Natural killer cell (primary cell): ENCODE measurements at regions not wholly inside any gene's neighbourhood (a gene's known extent, or its start where the extent isn't known, plus 50 kb on each side); places are given as distances from the start of the nearest gene placed in this dataset.

Experiments
- ATAC-seq, 3 donors: fragments of 150-1000 bp in 2 of 3; fragments of 200-7000 bp in 1 of 3; cut with Tn5 transposase; 1 replicate in 1 of 3; 2 replicates in 2 of 3; pipeline ENCODE4 v1.10.0; 2021; ENCODE audit warnings: mild to moderate bottlenecking in 2 of 3, moderate library complexity in 2 of 3
- DNase-seq, 2 donors: peaks; one replicate each; pipeline versions ENCODE4 v3.0.0 to v3.0.0-alpha.2; 2013 to 2021; ENCODE audit warnings: mixed read lengths in 1 of 2
- H3K27ac ChIP-seq: one replicate; pipeline ENCODE4 v1.5.1; 2013; ENCODE audit warnings: mild to moderate bottlenecking, low read length
- H3K27me3 ChIP-seq: one replicate; pipeline ENCODE4 v1.6.1; 2013; ENCODE audit warnings: low read length; ENCODE audit not compliant: control insufficient read depth, insufficient read depth
- H3K36me3 ChIP-seq: one replicate; pipeline ENCODE4 v1.6.1; 2013; ENCODE audit warnings: low read length; ENCODE audit not compliant: control insufficient read depth, insufficient read depth
- H3K4me1 ChIP-seq: one replicate; pipeline ENCODE4 v1.6.1; 2013; ENCODE audit warnings: low read length; ENCODE audit not compliant: control insufficient read depth, insufficient read depth
- H3K4me3 ChIP-seq: one replicate; pipeline ENCODE4 v1.5.1; 2013; ENCODE audit warnings: low read length
- H3K9me3 ChIP-seq: one replicate; pipeline ENCODE4 v1.6.1; 2013; ENCODE audit warnings: low read length; ENCODE audit not compliant: control insufficient read depth, insufficient read depth
- H3K27ac Mint-ChIP-seq, 2 donors: one replicate each; pipeline ENCODE4 v1.8.0; 2022; ENCODE audit warnings: mild to moderate bottlenecking in 2 of 2, mixed read lengths in 2 of 2, moderate library complexity in 1 of 2
- H3K27me3 Mint-ChIP-seq, 2 donors: one replicate each; pipeline ENCODE4 v1.8.0; 2022; ENCODE audit warnings: low read depth in 2 of 2, mixed read lengths in 2 of 2
- H3K36me3 Mint-ChIP-seq: one replicate; pipeline ENCODE4 v1.8.0; 2022; ENCODE audit warnings: mixed read lengths
- H3K4me1 Mint-ChIP-seq, 2 donors: one replicate each; pipeline ENCODE4 v1.8.0; 2022; ENCODE audit warnings: mixed read lengths in 2 of 2
- H3K4me3 Mint-ChIP-seq: one replicate; pipeline ENCODE4 v1.8.0; 2022; ENCODE audit warnings: mild to moderate bottlenecking, moderate library complexity, mixed read lengths
- H3K9me3 Mint-ChIP-seq, 2 donors: one replicate each; pipeline ENCODE4 v1.8.0; 2022; ENCODE audit warnings: mixed read lengths in 2 of 2
- CTCF ChIP-seq: fragments of 200-600 bp; IDR thresholded peaks from one replicate; pipeline ENCODE4 v1.8.0; 2022; ENCODE audit warnings: antibody characterized with exemption
- WGBS: methylation state at CpG from one replicate; pipeline ENCODE4 v1.1.7; 2013; ENCODE audit warnings: missing lambda C conversion rate; ENCODE audit not compliant: insufficient coverage; 5-methylcytosine and 5-hydroxymethylcytosine counted together
- intact Hi-C: fragments of 100-400 bp; cut with micrococcal nuclease; formaldehyde crosslinking; loops from one replicate; pipeline ENCODE4 v1.14.2; 2022

- no peaks in the 10 kb centered on the region for H3K36me3 ChIP-seq
- no peak for TF ChIP-seq CTCF
- no peaks in the 10 kb centered on the region for H3K9me3 ChIP-seq
- intact Hi-C loops, result no loop called here
- H3K27me3 Mint-ChIP-seq, result no peaks in the 10 kb centered on the region
- H3K36me3 Mint-ChIP-seq, result no peaks in the 10 kb centered on the region
- 66% methylated on average over 4 of the region's 4 CpGs for WGBS
- peaks cover 17 to 19% of the 10 kb centered on the region in 2 donors for H3K9me3 Mint-ChIP-seq
- H3K4me1 Mint-ChIP-seq, result no peaks in the 10 kb centered on the region
- no peak overlapping the region for H3K4me3 Mint-ChIP-seq
- DNase-seq, result no peak
- H3K27ac ChIP-seq, result no peak overlapping the region
- no peak for ATAC-seq
- H3K4me1 ChIP-seq, result no peaks in the 10 kb centered on the region
- no peaks in the 10 kb centered on the region for H3K27me3 ChIP-seq
- no peak overlapping the region for H3K4me3 ChIP-seq
- H3K27ac Mint-ChIP-seq, result no peak overlapping the region
Observed at GRCh38 chr6:84623956-84624680, 140.3 kb downstream of the TBX18 start.

- peaks cover 14 to 21% of the 10 kb centered on the region in 2 donors for H3K9me3 Mint-ChIP-seq
- H3K27me3 Mint-ChIP-seq, result no peaks in the 10 kb centered on the region
- Histone ChIP-seq H3K4me3 (no peak overlapping the region), H3K27me3 (no peaks in the 10 kb centered on the region), H3K9me3 (no peaks in the 10 kb centered on the region), H3K27ac (no peak overlapping the region), H3K4me1 (no peaks in the 10 kb centered on the region), H3K36me3 (no peaks in the 10 kb centered on the region)
- intact Hi-C loops, result no loop called here
- WGBS, result 60% methylated on average over 3 of the region's 6 CpGs
- no peak for TF ChIP-seq CTCF
- no peak for ATAC-seq
- no peaks in the 10 kb centered on the region for H3K36me3 Mint-ChIP-seq
- H3K4me3 Mint-ChIP-seq, result no peak overlapping the region
- no peaks in the 10 kb centered on the region for H3K4me1 Mint-ChIP-seq
- no peak overlapping the region for H3K27ac Mint-ChIP-seq
- no peak for DNase-seq
Observed at GRCh38 chr6:84618836-84619235, 145.6 kb downstream of the TBX18 start.

GRCh38 chr6:84618046-84618752 lies 146.2 kb downstream of the TBX18 start:
- H3K4me3 Mint-ChIP-seq, result no peak overlapping the region
- TF ChIP-seq CTCF, result no peak
- H3K9me3 Mint-ChIP-seq, result peaks cover 14 to 21% of the 10 kb centered on the region in 2 donors
- Histone ChIP-seq H3K27me3 (no peaks in the 10 kb centered on the region), H3K4me1 (no peaks in the 10 kb centered on the region), H3K4me3 (no peak overlapping the region), H3K9me3 (no peaks in the 10 kb centered on the region), H3K36me3 (no peaks in the 10 kb centered on the region), H3K27ac (no peak overlapping the region)
- no peaks in the 10 kb centered on the region for H3K4me1 Mint-ChIP-seq
- no peak overlapping the region for H3K27ac Mint-ChIP-seq
- no peaks in the 10 kb centered on the region for H3K27me3 Mint-ChIP-seq
- DNase-seq (no peak), ATAC-seq (no peak)
- H3K36me3 Mint-ChIP-seq, result no peaks in the 10 kb centered on the region
- WGBS, result 77% methylated on average over 5 of the region's 8 CpGs
- intact Hi-C loops, result no loop called here
